Hepatocyte (in vitro differentiated cells): ENCODE measurements at regions not wholly inside any gene's neighbourhood (a gene's known extent, or its start where the extent isn't known, plus 50 kb on each side); places are given as distances from the start of the nearest gene placed in this dataset.

Source experiments
- DNase-seq: peaks from one replicate; pipeline ENCODE4 v3.0.0-alpha.2; 2016; ENCODE audit warnings: low spot score
- H2AFZ ChIP-seq: fragments of 200-600 bp; sonication (generic); 2 replicates; pipeline ENCODE4 v1.6.0; 2016; ENCODE audit warnings: antibody characterized with exemption, mild to moderate bottlenecking
- H3K27ac ChIP-seq: fragments of 200-600 bp; sonication (generic); 2 replicates; pipeline ENCODE4 v1.5.1; 2016; ENCODE audit warnings: mild to moderate bottlenecking
- H3K27me3 ChIP-seq: fragments of 200-600 bp; sonication (generic); 2 replicates; pipeline ENCODE4 v1.6.1; 2016
- H3K36me3 ChIP-seq: fragments of 200-600 bp; sonication (generic); replicated peaks from 2 replicates; pipeline ENCODE4 v1.5.1; 2016; ENCODE audit warnings: low read depth; ENCODE audit not compliant: insufficient read depth
- H3K4me1 ChIP-seq: fragments of 200-600 bp; sonication (generic); 2 replicates; pipeline ENCODE4 v1.5.1; 2016; ENCODE audit warnings: mild to moderate bottlenecking, moderate library complexity; ENCODE audit not compliant: insufficient read depth
- H3K4me2 ChIP-seq: fragments of 200-600 bp; sonication (generic); 2 replicates; pipeline ENCODE4 v1.6.0; 2016
- H3K4me3 ChIP-seq: fragments of 200-600 bp; sonication (generic); 2 replicates; pipeline ENCODE4 v1.5.1; 2016; ENCODE audit warnings: mild to moderate bottlenecking
- H3K79me2 ChIP-seq: fragments of 200-600 bp; sonication (generic); 2 replicates; pipeline ENCODE4 v1.6.0; 2017; ENCODE audit warnings: mild to moderate bottlenecking
- H3K9me2 ChIP-seq: fragments of 200-600 bp; sonication (generic); replicated peaks from 2 replicates; pipeline ENCODE4 v1.6.0; 2017; ENCODE audit warnings: mild to moderate bottlenecking; ENCODE audit not compliant: insufficient read depth
- H3K9me3 ChIP-seq: fragments of 200-600 bp; sonication (generic); 2 replicates; pipeline ENCODE4 v1.5.1; 2016; ENCODE audit warnings: low read depth, mild to moderate bottlenecking
- H4K20me1 ChIP-seq: fragments of 200-600 bp; sonication (generic); 2 replicates; pipeline ENCODE4 v1.6.0; 2016; ENCODE audit warnings: mild to moderate bottlenecking; ENCODE audit not compliant: insufficient read depth, poor library complexity, severe bottlenecking
- EZH2 ChIP-seq: fragments of 200-600 bp; sonication (generic); IDR thresholded peaks from 2 replicates; pipeline ENCODE4 v1.6.1; 2016; ENCODE audit warnings: antibody characterized with exemption, mild to moderate bottlenecking, borderline replicate concordance
- EZH2phosphoT487 ChIP-seq: fragments of 200-600 bp; sonication (generic); IDR thresholded peaks from one replicate; pipeline ENCODE4 v1.6.1; 2018; ENCODE audit warnings: antibody characterized with exemption, mild to moderate bottlenecking, low read depth, moderate library complexity; ENCODE audit not compliant: unreplicated experiment, severe bottlenecking
- WGBS: methylation state at CpG from one replicate; pipeline ENCODE4 v1.1.6; 2016; ENCODE audit warnings: low lambda C conversion rate; ENCODE audit errors: missing lambda C conversion rate; 5-methylcytosine and 5-hydroxymethylcytosine counted together
- TF ChIP-seq, protein P1 (sequence below): fragments of 200-600 bp; sonication (generic); IDR thresholded peaks from 2 replicates; pipeline ENCODE4 v1.5.1; 2016; ENCODE audit warnings: antibody characterized with exemption, mild to moderate bottlenecking; ENCODE audit not compliant: poor library complexity

DNA sequence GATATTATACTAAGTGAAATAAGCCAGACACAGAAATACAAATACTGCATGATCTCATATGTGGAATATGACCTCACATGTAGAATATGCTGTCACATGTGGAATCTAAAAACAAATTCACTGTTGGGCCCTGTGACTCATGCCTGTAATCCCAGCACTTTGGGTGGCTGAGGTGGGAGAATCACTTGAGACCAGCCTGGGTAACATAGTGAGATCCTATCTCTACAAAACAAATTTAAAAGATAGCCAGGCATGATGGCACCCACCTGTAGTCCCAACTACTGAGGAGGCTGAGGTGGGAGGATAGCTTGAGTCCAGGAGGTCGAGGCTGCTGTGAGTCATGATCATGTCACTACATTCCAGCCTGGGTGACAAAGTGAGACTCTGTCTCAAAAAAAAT, 160.3 kb downstream of the PTEN start:
- no peaks in the 10 kb centered on the region for H3K27me3 ChIP-seq
- no peaks in the 10 kb centered on the region for H4K20me1 ChIP-seq
- H2AFZ ChIP-seq, result no peak overlapping the region
- no peak for TF ChIP-seq EZH2
- TF ChIP-seq, protein P1, sequence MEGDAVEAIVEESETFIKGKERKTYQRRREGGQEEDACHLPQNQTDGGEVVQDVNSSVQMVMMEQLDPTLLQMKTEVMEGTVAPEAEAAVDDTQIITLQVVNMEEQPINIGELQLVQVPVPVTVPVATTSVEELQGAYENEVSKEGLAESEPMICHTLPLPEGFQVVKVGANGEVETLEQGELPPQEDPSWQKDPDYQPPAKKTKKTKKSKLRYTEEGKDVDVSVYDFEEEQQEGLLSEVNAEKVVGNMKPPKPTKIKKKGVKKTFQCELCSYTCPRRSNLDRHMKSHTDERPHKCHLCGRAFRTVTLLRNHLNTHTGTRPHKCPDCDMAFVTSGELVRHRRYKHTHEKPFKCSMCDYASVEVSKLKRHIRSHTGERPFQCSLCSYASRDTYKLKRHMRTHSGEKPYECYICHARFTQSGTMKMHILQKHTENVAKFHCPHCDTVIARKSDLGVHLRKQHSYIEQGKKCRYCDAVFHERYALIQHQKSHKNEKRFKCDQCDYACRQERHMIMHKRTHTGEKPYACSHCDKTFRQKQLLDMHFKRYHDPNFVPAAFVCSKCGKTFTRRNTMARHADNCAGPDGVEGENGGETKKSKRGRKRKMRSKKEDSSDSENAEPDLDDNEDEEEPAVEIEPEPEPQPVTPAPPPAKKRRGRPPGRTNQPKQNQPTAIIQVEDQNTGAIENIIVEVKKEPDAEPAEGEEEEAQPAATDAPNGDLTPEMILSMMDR, result no peak
- TF ChIP-seq EZH2phosphoT487, result no peak
- no peaks in the 10 kb centered on the region for H3K9me3 ChIP-seq
- no peaks in the 10 kb centered on the region for H3K9me2 ChIP-seq
- no peaks in the 10 kb centered on the region for H3K79me2 ChIP-seq
- H3K4me1 ChIP-seq, result no peaks in the 10 kb centered on the region
- WGBS, result 88% methylated on average over 1 of the region's 1 CpG
- no peaks in the 10 kb centered on the region for H3K36me3 ChIP-seq
- DNase-seq, result no peak
- no peak overlapping the region for H3K27ac ChIP-seq
- H3K4me3 ChIP-seq, result no peak overlapping the region
- H3K4me2 ChIP-seq, result no peak overlapping the region

DNA sequence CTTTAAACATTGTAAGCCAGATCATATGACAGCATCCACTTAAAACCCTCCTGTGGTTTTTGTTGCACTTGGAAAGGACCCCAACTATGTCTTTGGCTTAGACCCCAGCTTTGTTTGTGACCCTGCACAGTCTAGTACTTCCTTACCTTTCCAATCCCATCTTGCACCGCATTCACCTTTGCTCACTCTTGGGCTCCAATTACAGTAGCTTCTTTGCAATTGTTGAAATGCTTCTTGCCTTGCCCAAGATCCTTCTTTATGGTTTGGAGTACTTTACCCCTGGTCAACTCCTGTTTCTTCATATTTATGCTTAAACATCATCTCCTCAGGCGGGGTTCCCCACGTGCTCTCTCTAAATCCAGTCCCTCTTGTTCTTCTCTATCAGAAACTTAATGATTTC, 162.6 kb downstream of the PTEN start:
- Histone ChIP-seq H3K9me2 (no peaks in the 10 kb centered on the region), H3K36me3 (no peaks in the 10 kb centered on the region), H3K4me1 (peaks cover 8% of the 10 kb centered on the region), H3K4me3 (no peak overlapping the region), H3K9me3 (no peaks in the 10 kb centered on the region), H3K27me3 (no peaks in the 10 kb centered on the region), H3K27ac (no peak overlapping the region), H2AFZ (no peak overlapping the region), H4K20me1 (no peaks in the 10 kb centered on the region), H3K4me2 (no peak overlapping the region), H3K79me2 (no peaks in the 10 kb centered on the region)
- no peak for TF ChIP-seq EZH2
- TF ChIP-seq, protein P1, result no peak
- no peak for TF ChIP-seq EZH2phosphoT487
- WGBS, result 93% methylated on average over 3 of the region's 3 CpGs
- no peak for DNase-seq

DNA sequence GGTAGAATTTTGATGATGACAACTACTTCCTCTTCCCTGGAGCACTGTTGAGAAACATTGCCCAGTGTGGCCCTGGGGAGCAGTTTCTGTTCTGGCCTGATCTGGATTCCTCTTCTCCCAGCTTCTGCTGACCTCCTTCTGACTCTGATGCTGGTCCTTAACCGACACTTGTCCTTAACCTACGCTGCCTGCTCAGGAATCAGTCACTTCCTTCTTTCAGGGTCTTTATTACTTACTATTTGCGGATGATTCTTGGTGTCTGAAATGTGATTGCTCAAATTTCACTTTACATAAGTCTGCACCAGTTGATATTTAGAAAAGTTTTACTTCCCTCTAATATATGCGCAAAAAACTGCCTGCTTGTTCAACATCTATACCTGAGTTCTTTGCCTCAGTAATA, 164.1 kb downstream of the PTEN start:
- Histone ChIP-seq H4K20me1 (no peaks in the 10 kb centered on the region), H3K27me3 (no peaks in the 10 kb centered on the region), H3K4me1 (peaks cover 8% of the 10 kb centered on the region), H3K36me3 (no peaks in the 10 kb centered on the region), H3K4me3 (no peak overlapping the region), H3K79me2 (no peaks in the 10 kb centered on the region), H3K9me2 (no peaks in the 10 kb centered on the region), H2AFZ (no peak overlapping the region), H3K27ac (peak overlapping the region; percentile 66), H3K4me2 (no peak overlapping the region), H3K9me3 (no peaks in the 10 kb centered on the region)
- DNase-seq, result no peak
- TF ChIP-seq, protein P1, result no peak
- TF ChIP-seq EZH2, result no peak
- no peak for TF ChIP-seq EZH2phosphoT487
- 81% methylated on average over 4 of the region's 4 CpGs for WGBS

DNA sequence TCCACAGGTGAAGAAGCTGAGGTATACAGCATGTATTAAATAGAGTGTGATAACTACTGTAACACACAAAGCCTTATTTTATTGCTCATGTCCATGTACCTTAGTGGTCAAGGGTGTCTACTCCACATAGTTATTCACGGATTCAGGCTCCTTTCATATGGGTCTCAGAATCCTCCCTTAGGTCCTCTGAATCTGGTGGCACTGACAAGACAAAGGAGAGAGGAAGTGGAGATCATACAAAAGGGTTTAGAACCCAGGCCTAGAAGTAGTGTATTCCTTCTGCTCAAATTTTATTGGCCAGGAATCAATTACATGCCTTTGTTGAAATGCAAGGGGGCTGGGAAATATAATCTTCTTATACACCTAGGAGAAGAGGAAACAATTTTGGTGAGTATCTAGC, 164.6 kb downstream of the PTEN start:
- 86% methylated on average over 1 of the region's 1 CpG for WGBS
- Histone ChIP-seq H3K27ac (peak overlapping the region; percentile 66), H3K4me2 (no peak overlapping the region), H3K36me3 (no peaks in the 10 kb centered on the region), H2AFZ (peak overlapping the region; percentile 50), H3K79me2 (no peaks in the 10 kb centered on the region), H4K20me1 (no peaks in the 10 kb centered on the region), H3K9me3 (no peaks in the 10 kb centered on the region), H3K9me2 (no peaks in the 10 kb centered on the region), H3K4me3 (no peak overlapping the region), H3K27me3 (no peaks in the 10 kb centered on the region), H3K4me1 (peaks cover 8% of the 10 kb centered on the region)
- TF ChIP-seq EZH2phosphoT487 (no peak), EZH2 (no peak)
- TF ChIP-seq, protein P1, result no peak
- DNase-seq, result no peak
